IMR-90 (cell line): ENCODE measurements at regions not wholly inside any gene's neighbourhood (a gene's known extent, or its start where the extent isn't known, plus 50 kb on each side); places are given as distances from the start of the nearest gene placed in this dataset.

Experiments used
- ATAC-seq: fragments of 200-7000 bp; cut with Tn5 transposase; 2 replicates; pipeline ENCODE4 v1.9.1; 2020; ENCODE audit warnings: low read depth, mild to moderate bottlenecking, moderate library complexity
- BruUV-seq: library from RNA; stranded (reverse); fragments of 400-500 nt; replicated peaks from 2 replicates; lab custom pipeline; 2021; lab: Mats Ljungman, UMichigan
- CTCF ChIA-PET: fragments of 300-600 bp; formaldehyde crosslinking; extraction: SDS; loops from one replicate; lab custom pipeline; 2021; ENCODE audit warnings: antibody characterized with exemption; lab: Yijun Ruan, JAX
- POLR2A ChIA-PET: fragments of 300-600 bp; sonication (Branson Sonifier 250); formaldehyde crosslinking; loops from one replicate; lab custom pipeline; 2022; ENCODE audit warnings: antibody characterized with exemption; ENCODE audit not compliant: unreplicated experiment; lab: Charles Lee
- DNase-seq: peaks from one replicate; pipeline ENCODE4 v3.0.0; 2013
- H2AFZ ChIP-seq: replicated peaks from 2 replicates; pipeline ENCODE3; 2013; ENCODE audit warnings: low read length, mild to moderate bottlenecking; ENCODE audit not compliant: poor library complexity
- H2AK5ac ChIP-seq: 2 replicates; pipeline ENCODE4 v1.6.1; 2013; ENCODE audit warnings: low read depth, low read length, inconsistent platforms
- H2AK9ac ChIP-seq: replicated peaks from 2 replicates; pipeline ENCODE3; 2013; ENCODE audit warnings: mild to moderate bottlenecking, low read depth, low read length, moderate library complexity; ENCODE audit not compliant: poor library complexity
- H2BK120ac ChIP-seq: 2 replicates; pipeline ENCODE4 v1.6.1; 2013; ENCODE audit warnings: low read depth, low read length, inconsistent platforms
- H2BK15ac ChIP-seq: 3 replicates; pipeline ENCODE4 v1.6.1; 2013; ENCODE audit warnings: low read depth, low read length, inconsistent platforms
- H2BK20ac ChIP-seq: 2 replicates; pipeline ENCODE4 v1.6.1; 2013; ENCODE audit warnings: low read depth, mild to moderate bottlenecking, inconsistent platforms, low read length, moderate library complexity
- H2BK5ac ChIP-seq: 2 replicates; pipeline ENCODE4 v1.6.1; 2013; ENCODE audit warnings: mild to moderate bottlenecking, low read depth, low read length, inconsistent platforms; ENCODE audit not compliant: poor library complexity, severe bottlenecking
- H3K14ac ChIP-seq: replicated peaks from 2 replicates; pipeline ENCODE4 v1.6.1; 2013; ENCODE audit warnings: low read depth, low read length, inconsistent platforms
- H3K18ac ChIP-seq: 2 replicates; pipeline ENCODE4 v1.6.1; 2013; ENCODE audit warnings: low read depth, low read length, control low read depth
- H3K23ac ChIP-seq: 2 replicates; pipeline ENCODE4 v1.6.1; 2013; ENCODE audit warnings: low read depth, low read length, inconsistent platforms
- H3K27ac ChIP-seq: 2 replicates; pipeline ENCODE4 v1.5.1; 2013; ENCODE audit warnings: mild to moderate bottlenecking, control low read depth, low read length; ENCODE audit not compliant: insufficient read depth
- H3K27me3 ChIP-seq: 2 replicates; pipeline ENCODE4 v1.6.1; 2013; ENCODE audit warnings: low read length; ENCODE audit not compliant: control insufficient read depth, insufficient read depth
- H3K36me3 ChIP-seq: 2 replicates; pipeline ENCODE4 v1.6.1; 2013; ENCODE audit warnings: low read length, mixed read lengths; ENCODE audit not compliant: control insufficient read depth, insufficient read depth
- H3K4ac ChIP-seq: 2 replicates; pipeline ENCODE4 v1.6.1; 2013; ENCODE audit warnings: low read depth, low read length, inconsistent platforms
- H3K4me1 ChIP-seq: 2 replicates; pipeline ENCODE4 v1.6.1; 2013; ENCODE audit warnings: low read length, mixed read lengths; ENCODE audit not compliant: control insufficient read depth, insufficient read depth
- H3K4me2 ChIP-seq: 2 replicates; pipeline ENCODE4 v1.6.1; 2013; ENCODE audit warnings: low read depth, mild to moderate bottlenecking, control low read depth, low read length, moderate library complexity
- H3K4me3 ChIP-seq: 2 replicates; pipeline ENCODE4 v1.5.1; 2013; ENCODE audit warnings: low read depth, mild to moderate bottlenecking, control low read depth, low read length, moderate library complexity; ENCODE audit not compliant: insufficient read depth
- H3K56ac ChIP-seq: 2 replicates; pipeline ENCODE4 v1.6.1; 2013; ENCODE audit warnings: low read length, inconsistent platforms; ENCODE audit not compliant: insufficient read depth; ENCODE audit errors: extremely low read depth
- H3K79me1 ChIP-seq, 2 experiments: 2 replicates each; pipeline ENCODE4 v1.6.1; 2013; ENCODE audit warnings: low read length in 2 of 2, inconsistent platforms in 1 of 2, low read depth in 1 of 2
- H3K9ac ChIP-seq: 2 replicates; pipeline ENCODE4 v1.6.1; 2013; ENCODE audit warnings: low read depth, low read length, control low read depth
- H3K9me1 ChIP-seq: 2 replicates; pipeline ENCODE4 v1.6.1; 2013; ENCODE audit warnings: low read length, inconsistent platforms; ENCODE audit not compliant: insufficient read depth
- H3K9me3 ChIP-seq: 2 replicates; pipeline ENCODE4 v1.6.1; 2013; ENCODE audit warnings: low read length; ENCODE audit not compliant: control insufficient read depth, insufficient read depth
- H4K20me1 ChIP-seq: 2 replicates; pipeline ENCODE4 v1.6.1; 2013; ENCODE audit warnings: low read length, inconsistent platforms; ENCODE audit not compliant: insufficient read depth
- H4K5ac ChIP-seq: 2 replicates; pipeline ENCODE4 v1.6.1; 2013; ENCODE audit warnings: mild to moderate bottlenecking, low read depth, low read length, control low read depth
- H4K8ac ChIP-seq, 2 experiments: 2 replicates each; pipeline ENCODE4 v1.6.1; 2013; ENCODE audit warnings: low read depth in 2 of 2, low read length in 2 of 2, control low read depth in 1 of 2, inconsistent platforms in 1 of 2
- H4K91ac ChIP-seq: 2 replicates; pipeline ENCODE4 v1.6.1; 2013; ENCODE audit warnings: low read depth, low read length, inconsistent platforms; ENCODE audit not compliant: insufficient read depth
- FOS ChIP-seq: fragments of 150-350 bp; IDR thresholded peaks from 2 replicates; pipeline ENCODE4 v1.6.1; 2016; ENCODE audit warnings: low read depth, low read length
- MAFK ChIP-seq: IDR thresholded peaks from 2 replicates; pipeline ENCODE4 v1.6.1; 2012; ENCODE audit warnings: low read depth, low read length, improper control_type of control experiment
- NFE2L2 ChIP-seq: fragments of 150-350 bp; IDR thresholded peaks from 2 replicates; pipeline ENCODE4 v1.6.1; 2016; ENCODE audit warnings: low read depth, mild to moderate bottlenecking, low read length
- RAD21 ChIP-seq: IDR thresholded peaks from 2 replicates; pipeline ENCODE4 v1.6.1; 2012; ENCODE audit warnings: low read length, improper control_type of control experiment
- SMC3 ChIP-seq: fragments of 150-350 bp; IDR thresholded peaks from 2 replicates; pipeline ENCODE4 v1.6.1; 2016; ENCODE audit warnings: low read depth, mild to moderate bottlenecking, antibody characterized with exemption, low read length, moderate library complexity
- WGBS, 2 experiments: methylation state at CpG; one replicate each; pipeline versions ENCODE4 v1.1.5 to v1.1.7; 2013; ENCODE audit warnings: missing lambda C conversion rate in 2 of 2; ENCODE audit not compliant: insufficient read length in 1 of 2; ENCODE audit errors: extremely low coverage in 2 of 2; 5-methylcytosine and 5-hydroxymethylcytosine counted together
- dilution Hi-C: fragments of 300-500 bp; cut with HindIII; formaldehyde crosslinking; loops from one replicate; pipeline ENCODE4 v1.14.3; 2018; ENCODE audit warnings: low sequenced_read_pairs; ENCODE audit not compliant: unreplicated experiment
- in situ Hi-C: fragments of 300-500 bp; cut with MboI; formaldehyde crosslinking; loops from 3 replicates; pipeline ENCODE4 v1.14.3; 2019; ENCODE audit warnings: low sequenced_read_pairs, inconsistent platforms, mixed read lengths
- intact Hi-C: fragments of 100-400 bp; cut with micrococcal nuclease; formaldehyde crosslinking; loops from 2 replicates; pipeline ENCODE4 v1.10.0; 2022
- TF ChIP-seq, protein P1 (sequence below): conservative IDR thresholded peaks from 2 replicates; pipeline ENCODE4 v1.5.1; 2012; ENCODE audit warnings: mild to moderate bottlenecking, low read depth, low read length, improper control_type of control experiment

DNA sequence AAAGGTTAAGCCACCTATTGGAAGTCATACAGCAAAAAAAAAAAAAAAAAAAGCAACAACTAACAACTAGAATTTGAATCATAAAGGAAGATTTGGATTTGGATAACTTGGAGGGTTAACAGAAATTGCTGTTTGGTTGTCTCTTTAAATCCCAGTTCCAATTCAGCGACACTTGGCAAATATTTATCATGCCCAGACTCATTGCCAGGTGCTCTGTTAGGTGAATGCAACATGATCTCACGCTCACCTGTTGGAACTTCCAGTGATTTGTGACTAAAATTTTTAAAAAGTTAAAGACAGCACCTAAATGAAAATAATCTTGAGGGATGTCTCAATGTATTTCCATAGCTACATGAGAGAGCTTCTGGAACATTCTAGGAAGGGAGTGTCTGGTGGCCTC lies 103.7 kb downstream of the TBX3 start:
- Histone ChIP-seq H3K4ac (no peak overlapping the region), H3K27me3 (no peaks in the 10 kb centered on the region; the same call in none of the 2 replicates), H4K20me1 (no peaks in the 10 kb centered on the region), H2AFZ (no peak overlapping the region), H2AK5ac (no peak overlapping the region), H3K4me2 (no peak overlapping the region), H3K4me1 (no peaks in the 10 kb centered on the region), H3K79me1 (no peaks in the 10 kb centered on the region), H3K9me1 (no peaks in the 10 kb centered on the region), H4K8ac (no peak overlapping the region), H3K36me3 (no peaks in the 10 kb centered on the region), H3K14ac (no peak overlapping the region), H3K23ac (no peak overlapping the region), H2BK15ac (no peak overlapping the region), H2AK9ac (no peak overlapping the region), H3K9ac (no peak overlapping the region), H2BK120ac (no peak overlapping the region), H4K5ac (no peak overlapping the region), H3K4me3 (no peak overlapping the region), H3K9me3 (no peaks in the 10 kb centered on the region), H2BK5ac (no peak overlapping the region), H2BK20ac (no peak overlapping the region), H3K27ac (no peak overlapping the region), H4K91ac (no peak overlapping the region), H3K18ac (no peak overlapping the region), H3K56ac (no peak overlapping the region)
- CTCF ChIA-PET: no interaction called here
- ATAC-seq: no peak
- intact Hi-C loops (no loop called here), in situ Hi-C loops (no loop called here), dilution Hi-C loops (no loop called here)
- TF ChIP-seq SMC3 (no peak), FOS (no peak), NFE2L2 (no peak), MAFK (no peak), RAD21 (no peak)
- TF ChIP-seq, protein P1, sequence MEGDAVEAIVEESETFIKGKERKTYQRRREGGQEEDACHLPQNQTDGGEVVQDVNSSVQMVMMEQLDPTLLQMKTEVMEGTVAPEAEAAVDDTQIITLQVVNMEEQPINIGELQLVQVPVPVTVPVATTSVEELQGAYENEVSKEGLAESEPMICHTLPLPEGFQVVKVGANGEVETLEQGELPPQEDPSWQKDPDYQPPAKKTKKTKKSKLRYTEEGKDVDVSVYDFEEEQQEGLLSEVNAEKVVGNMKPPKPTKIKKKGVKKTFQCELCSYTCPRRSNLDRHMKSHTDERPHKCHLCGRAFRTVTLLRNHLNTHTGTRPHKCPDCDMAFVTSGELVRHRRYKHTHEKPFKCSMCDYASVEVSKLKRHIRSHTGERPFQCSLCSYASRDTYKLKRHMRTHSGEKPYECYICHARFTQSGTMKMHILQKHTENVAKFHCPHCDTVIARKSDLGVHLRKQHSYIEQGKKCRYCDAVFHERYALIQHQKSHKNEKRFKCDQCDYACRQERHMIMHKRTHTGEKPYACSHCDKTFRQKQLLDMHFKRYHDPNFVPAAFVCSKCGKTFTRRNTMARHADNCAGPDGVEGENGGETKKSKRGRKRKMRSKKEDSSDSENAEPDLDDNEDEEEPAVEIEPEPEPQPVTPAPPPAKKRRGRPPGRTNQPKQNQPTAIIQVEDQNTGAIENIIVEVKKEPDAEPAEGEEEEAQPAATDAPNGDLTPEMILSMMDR: no peak
- no CpG with 5 or more reads among the region's 2 CpGs for WGBS, 2 experiments
- no peak for DNase-seq
- POLR2A ChIA-PET: no interaction called here
- no TSS peak for BruUV-seq
